Fibroblast of mammary gland (primary cell): ENCODE measurements at regions not wholly inside any gene's neighbourhood (a gene's known extent, or its start where the extent isn't known, plus 50 kb on each side); places are given as distances from the start of the nearest gene placed in this dataset.

Source experiments
- DNase-seq: peaks from one replicate; pipeline ENCODE4 v3.0.0-alpha.2; 2010; ENCODE audit warnings: low read depth
- H3K4me3 ChIP-seq: 2 replicates; pipeline ENCODE4 v1.5.1; 2011; ENCODE audit warnings: low read depth, mild to moderate bottlenecking, low read length, moderate library complexity; ENCODE audit not compliant: control insufficient read depth
- TF ChIP-seq, protein P1 (sequence below): conservative IDR thresholded peaks from 2 replicates; pipeline ENCODE4 v1.5.1; 2011; ENCODE audit warnings: low read depth, low read length, inconsistent platforms; ENCODE audit not compliant: control insufficient read depth, insufficient read depth

DNA sequence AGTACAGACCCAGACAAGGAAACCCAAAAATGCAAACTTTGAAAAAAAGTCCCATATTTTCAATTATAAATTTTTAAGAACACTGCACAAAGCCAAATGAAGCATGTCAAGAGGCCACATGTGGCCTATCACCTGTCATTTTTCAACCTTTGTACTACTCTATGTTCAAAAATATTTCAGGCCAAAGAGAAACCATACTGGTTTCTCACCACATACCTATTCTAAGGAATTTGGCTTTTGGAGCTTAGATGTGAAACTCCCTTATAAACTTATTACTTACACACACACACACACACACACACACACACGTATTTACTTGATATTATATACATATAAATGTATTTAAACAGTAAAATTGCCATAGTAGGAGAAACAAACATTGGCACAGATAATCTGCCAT is 338.7 kb downstream of the TXNL1 start:
- TF ChIP-seq, protein P1, sequence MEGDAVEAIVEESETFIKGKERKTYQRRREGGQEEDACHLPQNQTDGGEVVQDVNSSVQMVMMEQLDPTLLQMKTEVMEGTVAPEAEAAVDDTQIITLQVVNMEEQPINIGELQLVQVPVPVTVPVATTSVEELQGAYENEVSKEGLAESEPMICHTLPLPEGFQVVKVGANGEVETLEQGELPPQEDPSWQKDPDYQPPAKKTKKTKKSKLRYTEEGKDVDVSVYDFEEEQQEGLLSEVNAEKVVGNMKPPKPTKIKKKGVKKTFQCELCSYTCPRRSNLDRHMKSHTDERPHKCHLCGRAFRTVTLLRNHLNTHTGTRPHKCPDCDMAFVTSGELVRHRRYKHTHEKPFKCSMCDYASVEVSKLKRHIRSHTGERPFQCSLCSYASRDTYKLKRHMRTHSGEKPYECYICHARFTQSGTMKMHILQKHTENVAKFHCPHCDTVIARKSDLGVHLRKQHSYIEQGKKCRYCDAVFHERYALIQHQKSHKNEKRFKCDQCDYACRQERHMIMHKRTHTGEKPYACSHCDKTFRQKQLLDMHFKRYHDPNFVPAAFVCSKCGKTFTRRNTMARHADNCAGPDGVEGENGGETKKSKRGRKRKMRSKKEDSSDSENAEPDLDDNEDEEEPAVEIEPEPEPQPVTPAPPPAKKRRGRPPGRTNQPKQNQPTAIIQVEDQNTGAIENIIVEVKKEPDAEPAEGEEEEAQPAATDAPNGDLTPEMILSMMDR, result no peak
- no peak overlapping the region for H3K4me3 ChIP-seq
- DNase-seq, result no peak

DNA sequence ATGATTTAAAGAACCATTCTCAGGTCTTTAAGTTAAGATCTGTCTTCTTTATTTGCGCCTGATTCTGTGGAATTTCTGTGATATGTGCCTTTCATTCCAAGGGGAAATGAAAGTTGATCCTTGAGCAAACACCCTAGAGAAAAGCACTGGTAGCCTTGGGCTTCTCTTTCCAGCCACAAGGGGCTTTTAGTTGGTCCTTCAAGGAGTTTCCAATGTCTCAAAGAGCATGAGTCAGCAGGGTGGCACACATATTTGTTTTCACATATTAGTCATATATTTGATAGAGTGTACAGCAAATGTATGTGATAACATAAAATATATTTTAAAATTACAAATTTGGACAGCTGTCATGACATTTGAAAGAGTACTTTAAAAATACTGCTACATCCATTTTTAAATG is 339.5 kb downstream of the TXNL1 start:
- DNase-seq, result peak; percentile 57
- TF ChIP-seq, protein P1, result peak; percentile 49
- no peak overlapping the region for H3K4me3 ChIP-seq

DNA sequence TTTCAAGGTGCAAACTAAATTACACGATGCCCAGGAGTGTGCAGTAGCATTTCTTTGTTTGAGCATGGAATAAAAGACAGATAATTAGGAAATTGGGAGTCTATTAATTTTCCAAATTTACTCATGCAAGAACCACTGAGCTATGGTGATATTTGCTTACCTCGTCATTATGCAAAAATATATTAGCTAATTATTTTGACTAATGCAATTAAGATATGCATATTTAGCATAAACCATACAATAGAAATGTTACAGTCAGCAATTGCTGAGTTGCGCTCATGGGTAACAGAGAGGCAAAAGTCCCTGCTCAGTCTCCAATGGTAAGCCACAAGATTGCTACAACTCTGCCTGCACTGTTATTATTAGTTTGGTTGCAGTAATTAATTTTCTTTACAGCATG is 342.0 kb downstream of the TXNL1 start:
- TF ChIP-seq, protein P1, result no peak
- no peak for DNase-seq
- no peak overlapping the region for H3K4me3 ChIP-seq

DNA sequence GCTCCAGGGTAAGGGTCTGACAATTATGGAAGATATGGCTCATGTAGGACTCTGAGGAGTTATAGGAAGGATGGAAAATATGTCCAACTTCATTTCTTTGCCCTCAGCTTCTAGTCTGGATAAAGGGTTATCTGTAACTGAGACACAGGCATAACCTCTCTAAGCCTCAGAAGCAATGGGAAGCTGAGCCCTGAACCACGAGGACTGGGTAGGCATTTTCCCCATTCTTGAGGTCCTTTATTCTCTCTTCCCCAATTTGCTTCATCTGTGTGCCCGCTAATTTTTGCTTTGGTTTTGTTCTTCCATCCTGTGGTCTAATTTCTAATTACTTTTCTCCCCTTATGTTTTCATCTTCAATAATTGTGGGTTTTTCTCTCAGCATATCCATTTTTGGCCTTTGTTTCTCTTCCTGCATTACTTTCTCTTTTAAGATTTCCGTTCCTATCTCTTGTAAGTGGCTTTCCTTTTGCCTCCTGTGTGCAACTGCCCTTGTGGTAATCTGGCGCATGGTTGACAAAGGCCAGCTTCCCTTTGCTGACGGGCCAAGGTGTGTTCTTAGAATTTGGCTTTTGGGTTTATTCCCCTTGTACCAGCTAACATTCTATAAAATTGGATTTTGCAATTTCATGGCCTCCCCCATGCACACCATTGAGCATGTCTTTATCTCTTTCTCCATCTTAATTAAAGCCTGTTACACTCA is 343.8 kb downstream of the TXNL1 start:
- H3K4me3 ChIP-seq, result no peak overlapping the region
- TF ChIP-seq, protein P1, result no peak
- DNase-seq, result no peak

DNA sequence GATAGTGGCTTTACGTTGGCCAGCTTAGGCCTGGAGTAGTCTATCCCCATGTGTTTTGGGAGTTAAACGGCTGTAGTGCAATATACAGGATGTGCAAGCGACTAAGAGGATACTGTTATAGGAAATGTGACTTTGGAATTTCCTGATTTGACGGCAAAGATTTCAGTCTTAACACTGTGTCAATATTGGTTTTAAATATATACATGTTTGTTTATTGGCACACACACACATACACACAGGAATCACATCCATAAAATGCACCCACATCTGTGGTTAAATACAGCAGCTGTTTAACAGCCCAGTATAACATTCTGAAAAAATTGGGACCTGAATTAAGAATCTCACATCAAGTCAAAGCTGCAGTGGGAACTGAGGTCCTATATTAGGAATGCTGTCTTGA is 347.1 kb downstream of the TXNL1 start:
- no peak overlapping the region for H3K4me3 ChIP-seq
- no peak for DNase-seq
- TF ChIP-seq, protein P1, result no peak

DNA sequence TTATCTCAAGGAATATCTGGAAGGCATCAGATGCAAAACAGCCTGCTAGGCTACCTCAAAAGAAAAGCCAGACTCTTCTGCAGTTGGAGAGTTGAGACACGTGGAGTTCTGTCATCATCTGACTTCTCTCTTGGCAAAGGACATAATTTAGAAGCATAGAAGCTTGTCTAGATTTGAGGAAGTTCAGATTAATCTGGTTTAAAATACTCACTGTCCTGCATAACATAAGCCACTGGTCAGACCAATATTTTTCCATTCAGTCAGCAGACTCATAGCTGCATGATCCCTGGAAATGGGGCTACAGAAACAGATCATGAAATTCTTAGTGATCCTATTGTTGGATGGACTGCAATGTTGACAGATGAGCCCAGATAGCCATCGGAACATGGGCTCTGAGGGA is 349.0 kb downstream of the TXNL1 start:
- no peak for DNase-seq
- TF ChIP-seq, protein P1, result no peak
- H3K4me3 ChIP-seq, result no peak overlapping the region

DNA sequence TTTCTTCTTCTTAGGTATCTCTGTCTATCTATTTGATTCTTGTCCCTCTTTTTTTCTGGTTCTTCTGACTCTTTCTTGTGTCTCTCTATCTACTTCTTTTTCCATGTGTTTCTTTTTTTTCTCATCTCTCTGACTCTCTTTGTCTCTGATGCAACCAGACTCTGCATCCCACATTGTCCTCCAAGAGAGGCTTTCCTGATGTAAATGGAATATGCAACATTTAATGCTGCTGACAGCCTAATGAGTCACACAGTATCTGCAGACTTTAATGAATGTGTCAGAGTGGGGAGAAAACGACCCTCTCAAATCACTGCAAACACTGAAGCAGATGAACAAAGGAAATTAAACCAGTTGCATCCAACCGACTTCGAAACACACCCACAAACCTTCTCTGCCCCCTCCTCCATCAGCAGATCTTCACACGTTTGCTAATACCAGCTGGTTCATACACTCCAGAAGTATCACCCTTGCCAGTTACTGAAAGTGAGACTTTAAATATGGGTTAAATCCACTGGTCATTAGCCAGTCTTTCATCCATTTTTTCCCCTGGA is 351.5 kb downstream of the TXNL1 start:
- TF ChIP-seq, protein P1, result no peak
- no peak overlapping the region for H3K4me3 ChIP-seq
- peak; percentile 86 for DNase-seq
